ENCODE measurements at regions not wholly inside any gene's neighbourhood (a gene's known extent, or its start where the extent isn't known, plus 50 kb on each side); places are given as distances from the start of the nearest gene placed in this dataset.

DNA sequence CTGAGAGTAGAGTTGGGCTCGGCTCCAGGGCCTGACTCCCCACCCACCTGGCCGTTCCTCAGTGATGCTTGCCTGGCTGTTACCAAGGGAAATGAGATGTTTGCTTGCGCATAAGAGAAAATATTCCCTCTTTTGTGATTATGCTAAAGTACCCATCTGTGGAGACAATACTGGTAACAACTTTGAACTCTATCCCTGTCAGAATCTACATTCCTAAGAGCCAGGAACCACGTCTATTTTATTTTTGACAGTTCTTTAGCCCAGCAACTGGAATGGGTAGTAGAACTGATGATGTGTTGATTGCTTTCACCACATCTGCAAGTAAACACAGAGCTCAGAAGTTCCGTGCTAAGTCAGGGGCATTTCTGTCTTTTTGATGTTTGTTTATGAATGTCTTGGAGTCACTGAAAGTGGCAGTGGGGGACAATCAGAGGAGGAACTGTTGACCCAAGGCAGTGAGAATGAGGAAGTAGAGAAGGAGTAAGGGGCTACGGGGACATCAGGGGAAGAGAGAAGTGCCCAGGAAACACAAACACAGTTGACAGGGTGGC is 348.3 kb upstream of the SOX11 start:
- Histone ChIP-seq H4K20me1 (ENCODE audit: control insufficient read depth, insufficient read depth, low read depth, low read length) (no peaks in the 10 kb centered on the region), H3K27ac (ENCODE audit: low read depth, low read length) (no peak overlapping the region), H3K4me2 (ENCODE audit: low read length) (no peak overlapping the region), H3K4me3 (ENCODE audit: low read length) (no peak overlapping the region), H3F3A (ENCODE audit: control insufficient read depth, insufficient read depth) (no peaks in the 10 kb centered on the region), H3K9me2 (replicated peaks; ENCODE audit: control insufficient read depth, low read length) (no peaks in the 10 kb centered on the region), H3K4me1 (ENCODE audit: control insufficient read depth, low read length) (no peaks in the 10 kb centered on the region), H3K79me2 (ENCODE audit: control insufficient read depth, low read length) (no peaks in the 10 kb centered on the region), H3K9me3 (ENCODE audit: control insufficient read depth, insufficient read depth, low read length) (no peaks in the 10 kb centered on the region), H3K36me3 (ENCODE audit: control insufficient read depth, low read length) (no peaks in the 10 kb centered on the region), H3K27me3 (ENCODE audit: control insufficient read depth, low read length) (no peaks in the 10 kb centered on the region)
- no peak for TF ChIP-seq CTCF (IDR thresholded peaks at IDR 0.05; ENCODE audit: low read depth, low read length, poor library complexity, severe bottlenecking)
- TF ChIP-seq EZH2phosphoT487 (IDR thresholded peaks at IDR 0.05; ENCODE audit: borderline replicate concordance, low read length) = no peak

DNA sequence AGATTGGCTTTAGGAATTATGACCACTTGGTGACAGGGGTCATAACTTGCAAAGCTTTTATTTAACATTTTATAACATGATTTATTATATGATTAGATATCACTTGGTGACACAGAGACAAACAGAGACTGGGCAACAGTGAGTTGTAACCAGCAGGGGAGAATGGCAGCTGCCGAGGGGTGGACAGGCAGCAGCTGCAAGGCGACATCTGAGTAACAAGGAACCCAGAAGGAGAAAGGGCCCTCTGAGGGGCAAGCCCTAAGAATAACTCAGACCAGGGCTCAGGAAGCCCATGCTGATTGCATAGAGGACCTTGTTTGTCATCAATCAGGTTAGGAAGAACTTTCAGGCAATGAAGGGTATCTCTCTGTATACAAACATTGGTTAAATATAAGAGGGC is 339.9 kb upstream of the SOX11 start:
- no peaks in the 10 kb centered on the region for H3F3A ChIP-seq (ENCODE audit: control insufficient read depth, insufficient read depth)
- no peak overlapping the region for H3K27ac ChIP-seq (ENCODE audit: low read depth, low read length)
- no peaks in the 10 kb centered on the region for H3K4me1 ChIP-seq (ENCODE audit: control insufficient read depth, low read length)
- TF ChIP-seq EZH2phosphoT487 (IDR thresholded peaks at IDR 0.05; ENCODE audit: borderline replicate concordance, low read length) (no peak), CTCF (IDR thresholded peaks at IDR 0.05; ENCODE audit: low read depth, low read length, poor library complexity, severe bottlenecking) (no peak)
- no peak overlapping the region for H3K4me3 ChIP-seq (ENCODE audit: low read length)
- H4K20me1 ChIP-seq (ENCODE audit: control insufficient read depth, insufficient read depth, low read depth, low read length) = no peaks in the 10 kb centered on the region
- H3K4me2 ChIP-seq (ENCODE audit: low read length) = no peak overlapping the region
- H3K9me3 ChIP-seq (ENCODE audit: control insufficient read depth, insufficient read depth, low read length) = no peaks in the 10 kb centered on the region
- H3K79me2 ChIP-seq (ENCODE audit: control insufficient read depth, low read length) = no peaks in the 10 kb centered on the region
- no peaks in the 10 kb centered on the region for H3K36me3 ChIP-seq (ENCODE audit: control insufficient read depth, low read length)
- no peaks in the 10 kb centered on the region for H3K27me3 ChIP-seq (ENCODE audit: control insufficient read depth, low read length)
- no peaks in the 10 kb centered on the region for H3K9me2 ChIP-seq (replicated peaks; ENCODE audit: control insufficient read depth, low read length)

GRCh38 chr2:5353565-5353964 is 338.6 kb upstream of the SOX11 start:
- Histone ChIP-seq H3K27me3 (ENCODE audit: control insufficient read depth, low read length) (no peaks in the 10 kb centered on the region), H3F3A (ENCODE audit: control insufficient read depth, insufficient read depth) (no peaks in the 10 kb centered on the region), H3K4me1 (ENCODE audit: control insufficient read depth, low read length) (no peaks in the 10 kb centered on the region), H3K4me3 (ENCODE audit: low read length) (no peak overlapping the region), H3K4me2 (ENCODE audit: low read length) (no peak overlapping the region), H3K27ac (ENCODE audit: low read depth, low read length) (no peak overlapping the region), H4K20me1 (ENCODE audit: control insufficient read depth, insufficient read depth, low read depth, low read length) (no peaks in the 10 kb centered on the region), H3K9me2 (replicated peaks; ENCODE audit: control insufficient read depth, low read length) (no peaks in the 10 kb centered on the region), H3K36me3 (ENCODE audit: control insufficient read depth, low read length) (no peaks in the 10 kb centered on the region), H3K79me2 (ENCODE audit: control insufficient read depth, low read length) (no peaks in the 10 kb centered on the region), H3K9me3 (ENCODE audit: control insufficient read depth, insufficient read depth, low read length) (no peaks in the 10 kb centered on the region)
- TF ChIP-seq EZH2phosphoT487 (IDR thresholded peaks at IDR 0.05; ENCODE audit: borderline replicate concordance, low read length) (no peak), CTCF (IDR thresholded peaks at IDR 0.05; ENCODE audit: low read depth, low read length, poor library complexity, severe bottlenecking) (no peak)
